PC-3 (cell line): ENCODE measurements at regions not wholly inside any gene's neighbourhood (a gene's known extent, or its start where the extent isn't known, plus 50 kb on each side); places are given as distances from the start of the nearest gene placed in this dataset.

Source experiments
- EZH2 ChIP-seq: fragments of 300-600 bp; sonication (generic); IDR thresholded peaks from one replicate; pipeline ENCODE4 v1.6.1; 2017; ENCODE audit warnings: antibody characterized with exemption, mild to moderate bottlenecking, low read length; ENCODE audit not compliant: unreplicated experiment
- TF ChIP-seq, protein P1 (sequence below): fragments of 300-600 bp; sonication (generic); conservative IDR thresholded peaks from 2 replicates; pipeline ENCODE4 v1.5.1; 2017; ENCODE audit warnings: antibody characterized with exemption, low read depth, mild to moderate bottlenecking, low read length

DNA sequence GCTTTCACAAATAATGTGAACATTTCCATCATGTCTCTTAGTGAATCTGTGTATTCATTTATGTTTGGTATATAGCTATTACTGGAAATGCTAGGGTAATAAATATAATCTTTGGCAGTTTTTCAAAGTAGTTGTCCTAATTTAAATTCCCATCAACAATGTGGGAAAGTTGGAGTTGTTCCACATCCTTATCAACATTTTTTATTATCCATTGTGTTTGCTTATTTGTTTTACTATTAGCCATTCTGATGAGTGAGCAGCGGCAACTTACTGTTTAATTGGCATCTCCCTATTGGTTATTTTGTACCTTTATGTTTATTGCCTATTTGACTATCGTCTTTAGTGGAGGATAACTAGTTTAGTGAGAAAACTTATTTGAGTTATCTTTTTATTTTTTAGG lies 121.1 kb upstream of the CCN2 start:
- TF ChIP-seq, protein P1, sequence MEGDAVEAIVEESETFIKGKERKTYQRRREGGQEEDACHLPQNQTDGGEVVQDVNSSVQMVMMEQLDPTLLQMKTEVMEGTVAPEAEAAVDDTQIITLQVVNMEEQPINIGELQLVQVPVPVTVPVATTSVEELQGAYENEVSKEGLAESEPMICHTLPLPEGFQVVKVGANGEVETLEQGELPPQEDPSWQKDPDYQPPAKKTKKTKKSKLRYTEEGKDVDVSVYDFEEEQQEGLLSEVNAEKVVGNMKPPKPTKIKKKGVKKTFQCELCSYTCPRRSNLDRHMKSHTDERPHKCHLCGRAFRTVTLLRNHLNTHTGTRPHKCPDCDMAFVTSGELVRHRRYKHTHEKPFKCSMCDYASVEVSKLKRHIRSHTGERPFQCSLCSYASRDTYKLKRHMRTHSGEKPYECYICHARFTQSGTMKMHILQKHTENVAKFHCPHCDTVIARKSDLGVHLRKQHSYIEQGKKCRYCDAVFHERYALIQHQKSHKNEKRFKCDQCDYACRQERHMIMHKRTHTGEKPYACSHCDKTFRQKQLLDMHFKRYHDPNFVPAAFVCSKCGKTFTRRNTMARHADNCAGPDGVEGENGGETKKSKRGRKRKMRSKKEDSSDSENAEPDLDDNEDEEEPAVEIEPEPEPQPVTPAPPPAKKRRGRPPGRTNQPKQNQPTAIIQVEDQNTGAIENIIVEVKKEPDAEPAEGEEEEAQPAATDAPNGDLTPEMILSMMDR: no peak
- no peak for TF ChIP-seq EZH2
